Endodermal cell (in vitro differentiated cells): ENCODE measurements at regions not wholly inside any gene's neighbourhood (a gene's known extent, or its start where the extent isn't known, plus 50 kb on each side); places are given as distances from the start of the nearest gene placed in this dataset.

Experiments used
- DNase-seq: peaks from one replicate; pipeline ENCODE4 v3.0.0-alpha.2; 2017
- H3K27ac ChIP-seq: 2 replicates; pipeline ENCODE4 v1.5.1; 2013; ENCODE audit warnings: mild to moderate bottlenecking, low read depth, low read length, moderate library complexity
- H3K27me3 ChIP-seq: 2 replicates; pipeline ENCODE4 v1.6.1; 2013; ENCODE audit warnings: mild to moderate bottlenecking, low read length, moderate library complexity; ENCODE audit not compliant: insufficient read depth, control insufficient read depth, poor library complexity, severe bottlenecking
- H3K36me3 ChIP-seq: 2 replicates; pipeline ENCODE4 v1.7.0; 2013; ENCODE audit warnings: mild to moderate bottlenecking, low read length, moderate library complexity; ENCODE audit not compliant: control insufficient read depth, insufficient read depth
- H3K4me1 ChIP-seq: one replicate; pipeline ENCODE4 v1.7.0; 2013; ENCODE audit warnings: low read length; ENCODE audit not compliant: control insufficient read depth, insufficient read depth
- H3K4me3 ChIP-seq: 2 replicates; pipeline ENCODE4 v1.5.1; 2013; ENCODE audit warnings: mild to moderate bottlenecking, low read length, moderate library complexity
- H3K9ac ChIP-seq: 2 replicates; pipeline ENCODE4 v1.6.1; 2013; ENCODE audit warnings: mild to moderate bottlenecking, low read length, moderate library complexity; ENCODE audit not compliant: poor library complexity, severe bottlenecking; ENCODE audit errors: extremely low read depth
- H3K9me3 ChIP-seq: 2 replicates; pipeline ENCODE4 v1.6.1; 2013; ENCODE audit warnings: mild to moderate bottlenecking, low read length, moderate library complexity; ENCODE audit not compliant: control insufficient read depth
- H3K27ac Mint-ChIP-seq: 2 replicates; pipeline ENCODE4 v1.8.0; 2020; ENCODE audit warnings: mixed read lengths
- H3K27me3 Mint-ChIP-seq: 2 replicates; pipeline ENCODE4 v1.8.0; 2021; ENCODE audit warnings: mild to moderate bottlenecking, mixed read lengths; ENCODE audit not compliant: insufficient read depth
- H3K36me3 Mint-ChIP-seq: 2 replicates; pipeline ENCODE4 v1.8.0; 2020; ENCODE audit warnings: low read depth, mixed read lengths
- H3K4me1 Mint-ChIP-seq: 2 replicates; pipeline ENCODE4 v1.8.0; 2020; ENCODE audit warnings: mixed read lengths
- H3K4me3 Mint-ChIP-seq: 2 replicates; pipeline ENCODE4 v1.8.0; 2020; ENCODE audit warnings: mild to moderate bottlenecking, moderate library complexity, mixed read lengths
- H3K9me3 Mint-ChIP-seq: 2 replicates; pipeline ENCODE4 v1.8.0; 2020; ENCODE audit warnings: mild to moderate bottlenecking, mixed read lengths
- CTCF ChIP-seq: fragments of 200-600 bp; sonication (generic); conservative IDR thresholded peaks from 2 replicates; pipeline ENCODE4 v1.5.0; 2021; ENCODE audit warnings: antibody characterized with exemption, mild to moderate bottlenecking
- WGBS, 2 experiments: methylation state at CpG; one replicate each; pipeline versions ENCODE4 v1.1.5 to v1.1.7; 2013; ENCODE audit warnings: missing lambda C conversion rate in 2 of 2, mixed read lengths in 1 of 2; ENCODE audit not compliant: insufficient coverage in 1 of 2, insufficient read length in 1 of 2; 5-methylcytosine and 5-hydroxymethylcytosine counted together

- no peak overlapping the region for H3K27ac Mint-ChIP-seq
- H3K27me3 Mint-ChIP-seq = no peaks in the 10 kb centered on the region
- Histone ChIP-seq H3K4me3 (no peak overlapping the region), H3K36me3 (no peaks in the 10 kb centered on the region), H3K9ac (no peak overlapping the region), H3K27me3 (no peaks in the 10 kb centered on the region), H3K27ac (no peak overlapping the region), H3K4me1 (no peaks in the 10 kb centered on the region), H3K9me3 (no peaks in the 10 kb centered on the region)
- DNase-seq = no peak
- no peaks in the 10 kb centered on the region for H3K4me1 Mint-ChIP-seq
- H3K4me3 Mint-ChIP-seq = no peak overlapping the region
- no peaks in the 10 kb centered on the region for H3K36me3 Mint-ChIP-seq
- no peaks in the 10 kb centered on the region for H3K9me3 Mint-ChIP-seq
- no peak for TF ChIP-seq CTCF
- WGBS, 2 experiments = 93 to 100% methylated on average over 2 to 3 of the region's 3 CpGs
Measured at GRCh38 chr5:82649943-82650342, 371.8 kb upstream of the RPS23 start.

- no peak overlapping the region for H3K27ac Mint-ChIP-seq
- 79 to 100% methylated on average over 1 to 4 of the region's 4 CpGs for WGBS, 2 experiments
Measured at GRCh38 chr5:82644766-82645165, 366.6 kb upstream of the RPS23 start.

GRCh38 chr5:82644229-82644628 is 366.1 kb upstream of the RPS23 start:
- peaks cover 4% of the 10 kb centered on the region for H3K4me1 Mint-ChIP-seq
- no peaks in the 10 kb centered on the region for H3K36me3 Mint-ChIP-seq
- no peaks in the 10 kb centered on the region for H3K27me3 Mint-ChIP-seq
- Histone ChIP-seq H3K4me1 (no peaks in the 10 kb centered on the region), H3K36me3 (no peaks in the 10 kb centered on the region), H3K27ac (no peak overlapping the region), H3K9me3 (no peaks in the 10 kb centered on the region), H3K9ac (no peak overlapping the region), H3K4me3 (no peak overlapping the region), H3K27me3 (no peaks in the 10 kb centered on the region)
- TF ChIP-seq CTCF = no peak
- H3K4me3 Mint-ChIP-seq = no peak overlapping the region
- no peak for DNase-seq
- H3K27ac Mint-ChIP-seq = no peak overlapping the region
- H3K9me3 Mint-ChIP-seq = no peaks in the 10 kb centered on the region

More at GRCh38 chr5:82644766-82645165, 366.6 kb upstream of the RPS23 start:
- H3K27me3 Mint-ChIP-seq = no peaks in the 10 kb centered on the region
- no peak for DNase-seq
- H3K27me3 ChIP-seq = no peaks in the 10 kb centered on the region
- H3K4me3 Mint-ChIP-seq = no peak overlapping the region
- H3K9ac ChIP-seq = no peak overlapping the region
- no peaks in the 10 kb centered on the region for H3K36me3 Mint-ChIP-seq
- TF ChIP-seq CTCF = no peak
- H3K27ac ChIP-seq = no peak overlapping the region
- H3K4me1 ChIP-seq = no peaks in the 10 kb centered on the region
- H3K36me3 ChIP-seq = no peaks in the 10 kb centered on the region
- H3K4me1 Mint-ChIP-seq = peaks cover 4% of the 10 kb centered on the region
- no peaks in the 10 kb centered on the region for H3K9me3 ChIP-seq
- no peak overlapping the region for H3K4me3 ChIP-seq
- H3K9me3 Mint-ChIP-seq = no peaks in the 10 kb centered on the region
